ENCODE measurements at regions not wholly inside any gene's neighbourhood (a gene's known extent, or its start where the extent isn't known, plus 50 kb on each side); places are given as distances from the start of the nearest gene placed in this dataset.

- Histone ChIP-seq H3K27ac (no peak overlapping the region), H3K4me1 (no peaks in the 10 kb centered on the region), H3K9me3 (no peaks in the 10 kb centered on the region), H3K4me3 (no peak overlapping the region), H3K36me3 (no peaks in the 10 kb centered on the region), H3K27me3 (no peaks in the 10 kb centered on the region)
- no peak for DNase-seq
- intact Hi-C loops (cut with DNase I): no loop called here
- TF ChIP-seq CTCF (IDR thresholded peaks at IDR 0.05): no peak
- no peak for TF ChIP-seq POLR2A (IDR thresholded peaks at IDR 0.05)
Measured at GRCh38 chr7:85520175-85520574, 333.3 kb upstream of the SEMA3D start.

- Histone ChIP-seq H3K27ac (no peak overlapping the region), H3K27me3 (no peaks in the 10 kb centered on the region), H3K4me3 (no peak overlapping the region), H3K36me3 (no peaks in the 10 kb centered on the region), H3K4me1 (no peaks in the 10 kb centered on the region), H3K9me3 (no peaks in the 10 kb centered on the region)
- intact Hi-C loops (cut with DNase I): no loop called here
- 55 to 75% methylated on average over 2 of the region's 2 CpGs for WGBS, 2 donors
- DNase-seq: no peak
- no peak for TF ChIP-seq CTCF (IDR thresholded peaks at IDR 0.05)
- no peak for TF ChIP-seq POLR2A (IDR thresholded peaks at IDR 0.05)
Measured at GRCh38 chr7:85516675-85517074, 329.8 kb upstream of the SEMA3D start.

GRCh38 chr7:85512790-85513189 is 325.9 kb upstream of the SEMA3D start:
- no peak for DNase-seq
- no peak overlapping the region for H3K27ac ChIP-seq
- intact Hi-C loops (cut with DNase I): no loop called here
- no peaks in the 10 kb centered on the region for H3K4me1 ChIP-seq
- H3K36me3 ChIP-seq: no peaks in the 10 kb centered on the region
- H3K27me3 ChIP-seq: no peaks in the 10 kb centered on the region
- no peaks in the 10 kb centered on the region for H3K9me3 ChIP-seq
- TF ChIP-seq CTCF (IDR thresholded peaks at IDR 0.05) (no peak), POLR2A (IDR thresholded peaks at IDR 0.05) (no peak)
- no peak overlapping the region for H3K4me3 ChIP-seq

- WGBS, 2 donors: 71 to 84% methylated on average over 2 of the region's 2 CpGs
- Histone ChIP-seq H3K36me3 (no peaks in the 10 kb centered on the region), H3K4me1 (no peaks in the 10 kb centered on the region), H3K27ac (no peak overlapping the region), H3K27me3 (no peaks in the 10 kb centered on the region), H3K4me3 (no peak overlapping the region), H3K9me3 (no peaks in the 10 kb centered on the region)
- TF ChIP-seq CTCF (IDR thresholded peaks at IDR 0.05) (no peak), POLR2A (IDR thresholded peaks at IDR 0.05) (no peak)
- intact Hi-C loops (cut with DNase I): no loop called here
- DNase-seq: no peak
Measured at GRCh38 chr7:85510287-85510686, 323.4 kb upstream of the SEMA3D start.

- DNase-seq: no peak
- WGBS, 2 donors: 76 to 79% methylated on average over 2 of the region's 2 CpGs
- no peak for TF ChIP-seq CTCF (IDR thresholded peaks at IDR 0.05)
- no peak for TF ChIP-seq POLR2A (IDR thresholded peaks at IDR 0.05)
Measured at GRCh38 chr7:85509476-85509875, 322.6 kb upstream of the SEMA3D start.

More at GRCh38 chr7:85509476-85509875, 322.6 kb upstream of the SEMA3D start:
- no peak overlapping the region for H3K4me3 ChIP-seq
- intact Hi-C loops (cut with DNase I): no loop called here
- H3K36me3 ChIP-seq: no peaks in the 10 kb centered on the region
- H3K27ac ChIP-seq: no peak overlapping the region
- H3K4me1 ChIP-seq: no peaks in the 10 kb centered on the region
- H3K27me3 ChIP-seq: no peaks in the 10 kb centered on the region
- H3K9me3 ChIP-seq: no peaks in the 10 kb centered on the region

All from esophagus squamous epithelium (tissue), 5 donors.